Mammary epithelial cell (primary cell): ENCODE measurements at regions not wholly inside any gene's neighbourhood (a gene's known extent, or its start where the extent isn't known, plus 50 kb on each side); places are given as distances from the start of the nearest gene placed in this dataset.

ENCODE experiments used
- CTCF ChIP-seq, 2 donors: IDR thresholded peaks in 1 of 2; conservative IDR thresholded peaks in 1 of 2; 2 replicates each; pipeline ENCODE4 v1.5.1; 2011 to 2012; ENCODE audit warnings: inconsistent platforms in 2 of 2, low read length in 2 of 2, mild to moderate bottlenecking in 2 of 2, control low read depth in 1 of 2, low read depth in 1 of 2; ENCODE audit not compliant: insufficient read depth in 1 of 2; ENCODE audit errors: extremely low read depth in 1 of 2
- EZH2 ChIP-seq: IDR thresholded peaks from 2 replicates; pipeline ENCODE4 v1.6.1; 2012; ENCODE audit warnings: low read length, inconsistent platforms, borderline replicate concordance

- TF ChIP-seq CTCF (conservative IDR thresholded peaks at IDR 0.05 in 1 of 2, IDR thresholded peaks at IDR 0.05 in 1 of 2; ENCODE audit: extremely low read depth in 1 of 2, insufficient read depth in 1 of 2, low read depth in 1 of 2, low read length in 2 of 2) (no peak), EZH2 (no peak)
These were observed 85.3 kb downstream of the MATN1 start for GRCh38 chr1:30638086-30638485.
